H1 (cell line): ENCODE measurements at regions not wholly inside any gene's neighbourhood (a gene's known extent, or its start where the extent isn't known, plus 50 kb on each side); places are given as distances from the start of the nearest gene placed in this dataset.
A peak's percentile ranks its signal among the peaks of the same experiment; 100 is the strongest.

ENCODE experiments used
- CTCF ChIA-PET: fragments of 300-600 bp; sonication (Branson Sonifier 250); formaldehyde crosslinking; loops from one replicate; lab custom pipeline; 2021; ENCODE audit not compliant: partially characterized antibody; lab: Charles Lee
- POLR2A ChIA-PET: fragments of 300-600 bp; sonication (Branson Sonifier 250); formaldehyde crosslinking; loops from one replicate; lab custom pipeline; 2021; ENCODE audit warnings: inconsistent platforms; ENCODE audit not compliant: partially characterized antibody; lab: Charles Lee
- DNase-seq, 2 experiments: peaks; one replicate each; pipeline versions ENCODE4 v3.0.0 to v3.0.0-alpha.2; 2010 to 2022; ENCODE audit warnings: low spot score in 2 of 2, low read depth in 1 of 2, mixed read lengths in 1 of 2
- FAIRE-seq: peaks from 2 replicates; lab custom pipeline; 2011; peaks lifted over from hg19 to GRCh38; lab: Jason Lieb, UNC
- H2AFZ ChIP-seq: 2 replicates; pipeline ENCODE4 v1.8.1; 2012; ENCODE audit warnings: low read length, inconsistent platforms
- H2AK5ac ChIP-seq: 2 replicates; pipeline ENCODE4 v1.6.1; 2013; ENCODE audit warnings: low read depth, low read length
- H2BK120ac ChIP-seq: replicated peaks from 2 replicates; pipeline ENCODE3; 2013; ENCODE audit warnings: low read depth, low read length, inconsistent platforms
- H2BK12ac ChIP-seq: 2 replicates; pipeline ENCODE4 v1.6.1; 2013; ENCODE audit warnings: low read depth, low read length
- H2BK15ac ChIP-seq: 2 replicates; pipeline ENCODE4 v1.6.1; 2013; ENCODE audit warnings: low read length
- H2BK20ac ChIP-seq: 2 replicates; pipeline ENCODE4 v1.6.1; 2013; ENCODE audit warnings: low read length
- H2BK5ac ChIP-seq: 2 replicates; pipeline ENCODE4 v1.6.1; 2013; ENCODE audit warnings: low read depth, low read length
- H3K14ac ChIP-seq: 2 replicates; pipeline ENCODE4 v1.6.1; 2013; ENCODE audit warnings: inconsistent platforms; ENCODE audit not compliant: insufficient read length
- H3K18ac ChIP-seq: 2 replicates; pipeline ENCODE4 v1.6.1; 2013; ENCODE audit warnings: low read length; ENCODE audit errors: extremely low read depth
- H3K23ac ChIP-seq: 2 replicates; pipeline ENCODE4 v1.6.1; 2013; ENCODE audit warnings: inconsistent platforms; ENCODE audit not compliant: insufficient read length
- H3K23me2 ChIP-seq: 2 replicates; pipeline ENCODE4 v1.6.1; 2013; ENCODE audit warnings: low read depth, low read length
- H3K27ac ChIP-seq: 2 replicates; pipeline ENCODE4 v1.6.1; 2011; ENCODE audit warnings: low read depth, low read length, inconsistent platforms
- H3K27me3 ChIP-seq, 4 experiments: replicated peaks in 1 of 4; 1 replicate in 1 of 4; 2 replicates in 3 of 4; pipeline versions ENCODE4 v1.6.1 to v1.8.1; 2011 to 2013; ENCODE audit warnings: low read length in 3 of 4, mild to moderate bottlenecking in 3 of 4, inconsistent platforms in 2 of 4, mixed read lengths in 2 of 4, moderate library complexity in 1 of 4; ENCODE audit not compliant: control insufficient read depth in 3 of 4, insufficient read depth in 3 of 4; ENCODE audit errors: extremely low read depth in 1 of 4
- H3K36me3 ChIP-seq, 4 experiments: 2 replicates each; pipeline versions ENCODE4 v1.6.1 to v1.8.1; 2011 to 2013; ENCODE audit warnings: mild to moderate bottlenecking in 4 of 4, low read length in 3 of 4, moderate library complexity in 2 of 4, control low read depth in 1 of 4, inconsistent platforms in 1 of 4; ENCODE audit not compliant: insufficient read depth in 4 of 4, control insufficient read depth in 2 of 4
- H3K4ac ChIP-seq: replicated peaks from 2 replicates; pipeline ENCODE3; 2013; ENCODE audit warnings: low read length, low read depth, mixed read lengths, inconsistent platforms; ENCODE audit not compliant: insufficient read length
- H3K4me1 ChIP-seq, 4 experiments: replicated peaks in 1 of 4; 1 replicate in 1 of 4; 2 replicates in 3 of 4; pipeline versions ENCODE4 v1.6.1 to v1.8.1; 2011 to 2013; ENCODE audit warnings: low read length in 3 of 4, inconsistent platforms in 2 of 4, mixed read lengths in 1 of 4; ENCODE audit not compliant: insufficient read depth in 4 of 4, control insufficient read depth in 3 of 4
- H3K4me2 ChIP-seq, 2 experiments: 2 replicates each; pipeline versions ENCODE4 v1.6.1 to v1.8.1; 2011 to 2013; ENCODE audit warnings: low read depth in 2 of 2, low read length in 2 of 2, control low read depth in 1 of 2, inconsistent platforms in 1 of 2, mild to moderate bottlenecking in 1 of 2; ENCODE audit not compliant: insufficient read depth in 1 of 2
- H3K4me3 ChIP-seq, 4 experiments: fragments of 200-600, 300-600 bp in 1 of 4; sonication (generic), shearing (Covaris generic), sonication (Bioruptor Twin) in 1 of 4; 2 replicates each; pipeline versions ENCODE4 v1.5.1 to v1.8.1; 2011 to 2016; ENCODE audit warnings: low read length in 4 of 4, low read depth in 3 of 4, control low read depth in 2 of 4, inconsistent platforms in 2 of 4, mild to moderate bottlenecking in 2 of 4, mixed read lengths in 1 of 4, moderate library complexity in 1 of 4; ENCODE audit not compliant: insufficient read depth in 2 of 4; ENCODE audit errors: extremely low read depth in 1 of 4
- H3K56ac ChIP-seq: replicated peaks from 2 replicates; pipeline ENCODE3; 2013; ENCODE audit warnings: low read depth, mild to moderate bottlenecking, mixed read lengths, low read length, inconsistent platforms; ENCODE audit not compliant: insufficient read length
- H3K79me1 ChIP-seq: 2 replicates; pipeline ENCODE4 v1.6.1; 2013; ENCODE audit warnings: low read depth, low read length, control low read depth
- H3K79me2 ChIP-seq, 2 experiments: 2 replicates each; pipeline versions ENCODE4 v1.6.1 to v1.8.1; 2012 to 2013; ENCODE audit warnings: low read length in 2 of 2, mild to moderate bottlenecking in 2 of 2, inconsistent platforms in 1 of 2; ENCODE audit not compliant: insufficient read depth in 2 of 2, control insufficient read depth in 1 of 2
- H3K9ac ChIP-seq, 4 experiments: replicated peaks in 1 of 4; 1 replicate in 1 of 4; 2 replicates in 3 of 4; pipeline versions ENCODE4 v1.6.1 to v1.8.1; 2011 to 2013; ENCODE audit warnings: low read depth in 3 of 4, low read length in 3 of 4, control low read depth in 2 of 4, mild to moderate bottlenecking in 2 of 4, moderate library complexity in 2 of 4, inconsistent platforms in 1 of 4; ENCODE audit errors: extremely low read depth in 1 of 4
- H3K9me3 ChIP-seq, 2 experiments: 2 replicates each; pipeline versions ENCODE4 v1.6.1 to v1.8.1; 2012 to 2013; ENCODE audit warnings: mild to moderate bottlenecking in 2 of 2, moderate library complexity in 2 of 2, control low read depth in 1 of 2, inconsistent platforms in 1 of 2, low read depth in 1 of 2, low read length in 1 of 2, mixed read lengths in 1 of 2; ENCODE audit not compliant: insufficient read depth in 2 of 2
- H4K20me1 ChIP-seq, 2 experiments: replicated peaks in 1 of 2; 2 replicates each; pipeline versions ENCODE3 to v1.8.1; 2011 to 2013; ENCODE audit warnings: inconsistent platforms in 2 of 2, low read length in 2 of 2, mild to moderate bottlenecking in 1 of 2; ENCODE audit not compliant: insufficient read depth in 2 of 2, control insufficient read depth in 1 of 2
- H4K5ac ChIP-seq: 2 replicates; pipeline ENCODE4 v1.6.1; 2013; ENCODE audit warnings: low read length, low read depth, mixed read lengths, inconsistent platforms; ENCODE audit not compliant: insufficient read length
- H4K8ac ChIP-seq: 2 replicates; pipeline ENCODE4 v1.8.0; 2013; ENCODE audit warnings: mild to moderate bottlenecking, moderate library complexity, low read length, inconsistent platforms; ENCODE audit not compliant: insufficient read depth; ENCODE audit errors: extremely low read depth
- H4K91ac ChIP-seq: replicated peaks from 2 replicates; pipeline ENCODE3; 2013; ENCODE audit warnings: low read length, mixed read lengths, inconsistent platforms; ENCODE audit not compliant: insufficient read length
- BCL11A ChIP-seq, 2 experiments: IDR thresholded peaks; one replicate each; pipeline ENCODE4 v1.6.1; 2011; ENCODE audit warnings: low read depth in 2 of 2, low read length in 2 of 2, mild to moderate bottlenecking in 2 of 2
- EGR1 ChIP-seq: IDR thresholded peaks from 2 replicates; pipeline ENCODE4 v1.6.1; 2011; ENCODE audit warnings: low read depth, low read length, borderline replicate concordance
- KDM4A ChIP-seq: IDR thresholded peaks from one replicate; pipeline ENCODE4 v1.7.1; 2012; ENCODE audit warnings: low read depth, mild to moderate bottlenecking, moderate library complexity, low read length, inconsistent platforms; ENCODE audit not compliant: severe bottlenecking
- MAX ChIP-seq: IDR thresholded peaks from 2 replicates; pipeline ENCODE4 v1.6.1; 2012; ENCODE audit warnings: inconsistent platforms
- NANOG ChIP-seq: IDR thresholded peaks from 2 replicates; pipeline ENCODE4 v1.6.1; 2011; ENCODE audit warnings: low read length, low read depth, mild to moderate bottlenecking, inconsistent platforms; ENCODE audit not compliant: insufficient read depth, poor library complexity, severe bottlenecking
- RAD21 ChIP-seq, 2 experiments: IDR thresholded peaks in 1 of 2; conservative IDR thresholded peaks in 1 of 2; 2 replicates each; pipeline ENCODE4 v1.6.1; 2011; ENCODE audit warnings: low read depth in 2 of 2, low read length in 2 of 2, improper control_type of control experiment in 1 of 2, inconsistent platforms in 1 of 2, mild to moderate bottlenecking in 1 of 2, moderate library complexity in 1 of 2
- SIRT6 ChIP-seq: IDR thresholded peaks from one replicate; pipeline ENCODE4 v1.7.1; 2012; ENCODE audit warnings: low read length, inconsistent platforms
- SP1 ChIP-seq: IDR thresholded peaks from 2 replicates; pipeline ENCODE4 v1.6.1; 2011; ENCODE audit warnings: low read depth, low read length
- TAF1 ChIP-seq: IDR thresholded peaks from 2 replicates; pipeline ENCODE4 v1.6.1; 2011; ENCODE audit warnings: mild to moderate bottlenecking, low read depth, low read length
- TBP ChIP-seq: IDR thresholded peaks from 2 replicates; pipeline ENCODE4 v1.6.1; 2011; ENCODE audit warnings: low read depth, low read length, improper control_type of control experiment
- YY1 ChIP-seq: IDR thresholded peaks from 2 replicates; pipeline ENCODE4 v1.6.1; 2011; ENCODE audit warnings: low read depth, mild to moderate bottlenecking, low read length
- WGBS, 2 experiments: shearing (Covaris generic) in 1 of 2; methylation state at CpG; one replicate each; pipeline versions ENCODE4 v1.1.6 to v1.1.7; 2013 to 2015; ENCODE audit warnings: low lambda C conversion rate in 2 of 2, mixed read lengths in 2 of 2, inconsistent platforms in 1 of 2, low coverage in 1 of 2, missing lambda C conversion rate in 1 of 2; ENCODE audit not compliant: insufficient replicate concordance in 2 of 2, insufficient coverage in 1 of 2, insufficient read length in 1 of 2; ENCODE audit errors: extremely low coverage in 1 of 2, missing lambda C conversion rate in 1 of 2; 5-methylcytosine and 5-hydroxymethylcytosine counted together

DNA sequence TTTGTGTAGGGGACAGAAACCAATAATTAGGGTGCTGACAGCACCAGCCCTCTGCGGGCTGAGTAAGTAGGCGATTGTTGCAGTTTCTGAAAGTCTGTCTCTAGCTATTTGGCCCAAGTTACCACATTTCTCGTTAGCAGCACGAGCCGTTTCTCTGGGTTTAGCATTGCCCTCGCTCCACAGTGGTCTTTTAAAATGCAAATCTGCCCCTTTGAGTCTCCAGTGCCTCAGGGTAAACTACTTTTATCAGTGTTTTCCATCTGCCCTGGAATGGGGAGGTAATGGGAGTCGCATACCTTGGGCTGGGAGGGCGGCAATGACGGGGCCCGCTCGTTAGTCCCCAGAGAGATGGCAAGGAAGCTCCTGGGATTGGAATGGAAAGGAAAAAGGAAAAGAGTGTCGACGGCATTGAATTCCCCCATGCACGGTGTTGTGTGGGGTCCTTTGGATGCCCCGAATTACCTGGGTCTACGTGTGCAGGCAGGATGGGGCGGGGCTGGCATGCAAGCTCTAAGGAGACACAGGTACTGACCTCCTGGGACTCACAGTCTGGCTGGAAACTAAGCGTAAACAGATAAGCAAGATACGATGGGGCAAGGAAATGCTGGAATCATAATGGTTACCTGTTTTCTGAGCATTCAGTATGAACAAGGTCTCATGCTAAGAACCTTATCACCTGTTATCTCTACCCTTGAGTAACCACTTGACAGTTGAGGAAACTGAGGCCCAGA lies 131.8 kb upstream of the MAP1LC3B2 start:
- Histone ChIP-seq H4K91ac (peak overlapping the region; percentile 1), H3K9me3 (0 out of 4 replicates have a peak, but pooled peaks cover 0 to 1% of the 10 kb centered on the region in 2 experiments), H3K79me2 (no peaks in the 10 kb centered on the region), H2BK5ac (peak overlapping the region; percentile 88), H3K4me2 (peak overlapping the region; percentile 67 to 81), H4K5ac (peak overlapping the region; percentile 77), H3K23ac (no peak overlapping the region), H2BK15ac (no peak overlapping the region), H3K4me3 (peak overlapping the region in 2 of 4 experiments; percentile 13 to 44; a peak in 3 of 8 replicates), H3K9ac (peak overlapping the region in 2 of 4 experiments; percentile 37 to 43; a peak in 3 of 7 replicates), H3K79me1 (no peaks in the 10 kb centered on the region), H2AFZ (peak overlapping the region; percentile 63; the same call in 1 of the 2 replicates), H3K27ac (peak overlapping the region; percentile 76), H3K4ac (no peak overlapping the region), H3K27me3 (peaks cover 0 to 4% (median 0%) of the 10 kb centered on the region in 4 experiments; a peak in 1 of 7 replicates), H3K23me2 (peaks cover 4% of the 10 kb centered on the region), H3K4me1 (peaks cover 4 to 21% (median 16%) of the 10 kb centered on the region in 4 experiments; a peak in 5 of 7 replicates), H3K56ac (no peak overlapping the region), H4K8ac (peak overlapping the region; percentile 91; the same call in 1 of the 2 replicates), H2AK5ac (peak overlapping the region; percentile 7; the same call in 1 of the 2 replicates), H2BK20ac (peak overlapping the region; percentile 99; the same call in 1 of the 2 replicates), H3K36me3 (no peaks in the 10 kb centered on the region), H3K18ac (peak overlapping the region; percentile 98), H3K14ac (no peak overlapping the region), H4K20me1 (no peaks in the 10 kb centered on the region), H2BK120ac (peak overlapping the region; percentile 4), H2BK12ac (peak overlapping the region; percentile 99)
- peak; percentile 79 to 89 for DNase-seq
- peak; percentile 98 for FAIRE-seq
- POLR2A ChIA-PET: interaction anchor here (0.6 to 1.5 kb wide), 14 partner anchors 9 to 174 kb away, joined by 3 to 9 read pairs (median 4); no protein-coding TSS in a partner anchor
- CTCF ChIA-PET: interaction anchor here (0.7 to 1.3 kb wide), 6 partner anchors 9 to 175 kb away, joined by 3 to 4 read pairs (median 3); no protein-coding TSS in a partner anchor
- 3% methylated on average over 19 of the region's 19 CpGs; no CpG with 5 or more reads in 1 of the 2 experiments for WGBS, 2 experiments
- TF ChIP-seq YY1 (no peak), KDM4A (peak; percentile 25), TBP (peak; percentile 62), NANOG (peak; percentile 70), BCL11A (IDR thresholded peaks at IDR 0.05; ENCODE audit: low read depth in 2 of 2, low read length in 2 of 2) (no peak), MAX (0 out of 2 replicates have a peak, but pooled peaks have one; percentile 7), RAD21 (IDR thresholded peaks at IDR 0.05 in 1 of 2, conservative IDR thresholded peaks at IDR 0.05 in 1 of 2; ENCODE audit: low read depth in 2 of 2, low read length in 2 of 2) (peak; percentile 20; a peak in 2 of 4 replicates), SP1 (peak; percentile 70; the same call in 1 of the 2 replicates), EGR1 (no peak), TAF1 (no peak), SIRT6 (no peak)
